ENCODE measurements at regions not wholly inside any gene's neighbourhood (a gene's known extent, or its start where the extent isn't known, plus 50 kb on each side); places are given as distances from the start of the nearest gene placed in this dataset.

- TF ChIP-seq EZH2phosphoT487 (IDR thresholded peaks at IDR 0.05; ENCODE audit: low read depth, severe bottlenecking, unreplicated experiment) (no peak), CTCF (IDR thresholded peaks at IDR 0.05; ENCODE audit: poor library complexity) (no peak)
These were observed 185.0 kb upstream of the SPTLC3 start for GRCh38 chr20:12823734-12824133.

Measured in hepatocyte (in vitro differentiated cells).